Epithelial cell of proximal tubule (primary cell): ENCODE measurements at regions not wholly inside any gene's neighbourhood (a gene's known extent, or its start where the extent isn't known, plus 50 kb on each side); places are given as distances from the start of the nearest gene placed in this dataset.

Source experiments
- DNase-seq: peaks from one replicate; pipeline ENCODE4 v3.0.0-alpha.2; 2011; ENCODE audit warnings: low read depth
- H3K4me3 ChIP-seq: 2 replicates; pipeline ENCODE4 v1.5.1; 2011; ENCODE audit warnings: low read depth, mild to moderate bottlenecking, low read length
- CTCF ChIP-seq: conservative IDR thresholded peaks from 2 replicates; pipeline ENCODE4 v1.5.1; 2012; ENCODE audit warnings: low read depth, mild to moderate bottlenecking, low read length

DNA sequence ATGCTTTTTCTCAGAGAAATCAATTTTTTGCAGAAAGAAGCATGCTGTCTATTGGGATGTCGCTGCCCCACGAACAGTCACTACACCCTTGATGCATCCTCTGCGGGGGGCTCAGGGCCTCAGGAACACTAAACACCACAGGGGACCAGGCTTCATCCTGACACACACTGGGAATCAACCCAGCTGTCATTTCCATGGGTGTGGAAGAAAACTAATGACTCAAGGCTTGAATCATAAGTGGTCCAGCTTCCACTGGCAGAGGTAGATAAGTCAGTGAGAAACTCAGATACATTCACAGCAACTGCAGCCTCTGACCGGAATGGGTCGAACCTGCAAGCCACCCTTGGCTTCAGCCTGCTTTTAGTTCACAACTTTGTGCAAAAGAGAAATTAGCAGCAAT lies 81.3 kb upstream of the SPTLC3 start:
- no peak overlapping the region for H3K4me3 ChIP-seq
- TF ChIP-seq CTCF = no peak
- DNase-seq = no peak

DNA sequence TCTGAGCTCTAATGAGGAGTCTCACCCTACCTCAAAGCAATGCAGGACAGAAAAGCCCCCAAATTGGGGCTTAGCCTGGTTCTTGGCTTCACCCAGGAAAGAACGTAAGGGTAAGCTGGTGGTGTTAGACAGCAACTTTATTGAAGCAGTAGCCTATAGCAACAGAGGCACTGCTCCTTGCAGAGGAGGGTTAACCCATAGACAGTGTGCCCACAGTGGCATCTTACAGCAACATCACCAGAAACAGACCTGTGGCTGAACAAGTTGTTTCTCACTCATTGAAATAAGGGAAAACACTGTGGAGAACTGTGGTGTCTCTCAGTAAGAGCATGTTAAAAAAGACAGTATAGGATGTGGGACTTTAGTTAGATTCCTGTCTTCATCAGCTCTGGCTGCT lies 80.4 kb upstream of the SPTLC3 start:
- TF ChIP-seq CTCF = no peak
- no peak for DNase-seq
- H3K4me3 ChIP-seq = no peak overlapping the region

- H3K4me3 ChIP-seq = no peak overlapping the region
- TF ChIP-seq CTCF = no peak
- peak; percentile 52 for DNase-seq
Measured at GRCh38 chr20:12928755-12929401, 79.9 kb upstream of the SPTLC3 start.

DNA sequence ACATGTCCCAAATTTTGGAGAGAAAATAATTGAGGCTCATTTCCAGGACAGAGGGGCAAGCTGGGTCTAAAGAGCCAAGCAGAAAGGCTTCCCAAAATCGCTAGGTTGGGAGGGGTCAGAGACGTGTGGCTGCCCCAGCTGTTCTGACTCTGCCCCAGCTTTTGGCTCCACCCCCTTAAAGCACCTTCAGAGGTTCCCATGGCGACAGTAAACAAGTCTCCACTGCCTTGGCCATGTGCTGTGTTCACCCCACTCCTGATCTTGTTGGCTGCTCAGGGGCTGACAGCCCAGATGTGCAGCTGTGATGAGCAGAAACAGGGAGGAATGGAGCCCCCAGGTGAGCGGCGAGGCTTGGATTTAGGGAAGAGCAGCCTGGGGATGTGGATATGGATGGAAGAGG lies 72.8 kb upstream of the SPTLC3 start:
- no peak for DNase-seq
- TF ChIP-seq CTCF = no peak
- no peak overlapping the region for H3K4me3 ChIP-seq

DNA sequence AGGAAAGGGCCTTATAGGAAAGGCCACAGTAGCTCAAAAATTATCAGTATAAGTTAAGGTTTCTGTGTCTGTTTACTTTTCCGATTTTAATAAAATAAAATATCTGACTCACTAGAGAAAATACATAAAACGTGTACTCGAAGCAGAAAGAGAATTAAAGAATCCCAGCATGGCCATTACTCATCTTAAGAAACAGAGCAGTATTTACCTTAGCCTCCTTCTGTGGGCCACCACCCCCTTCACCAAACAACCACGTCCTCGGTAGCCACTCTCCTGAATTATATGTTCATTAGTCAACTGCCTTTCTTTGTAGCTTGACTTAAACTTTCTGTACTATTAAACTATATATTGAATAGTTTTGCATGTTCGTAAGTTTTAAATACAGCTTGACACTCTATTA lies 72.2 kb upstream of the SPTLC3 start:
- no peak for TF ChIP-seq CTCF
- DNase-seq = no peak
- H3K4me3 ChIP-seq = no peak overlapping the region

- no peak overlapping the region for H3K4me3 ChIP-seq
- DNase-seq = peak; percentile 37
Measured at GRCh38 chr20:12941025-12941424, 67.7 kb upstream of the SPTLC3 start.

More at GRCh38 chr20:12941025-12941424, 67.7 kb upstream of the SPTLC3 start:
- TF ChIP-seq CTCF = no peak
